ENCODE measurements at regions not wholly inside any gene's neighbourhood (a gene's known extent, or its start where the extent isn't known, plus 50 kb on each side); places are given as distances from the start of the nearest gene placed in this dataset.
"Not testable (repeated sequence)": the region's sequence is repeated elsewhere in the genome, so short reads cannot be mapped to it uniquely, and the experiment has no call there.

DNA sequence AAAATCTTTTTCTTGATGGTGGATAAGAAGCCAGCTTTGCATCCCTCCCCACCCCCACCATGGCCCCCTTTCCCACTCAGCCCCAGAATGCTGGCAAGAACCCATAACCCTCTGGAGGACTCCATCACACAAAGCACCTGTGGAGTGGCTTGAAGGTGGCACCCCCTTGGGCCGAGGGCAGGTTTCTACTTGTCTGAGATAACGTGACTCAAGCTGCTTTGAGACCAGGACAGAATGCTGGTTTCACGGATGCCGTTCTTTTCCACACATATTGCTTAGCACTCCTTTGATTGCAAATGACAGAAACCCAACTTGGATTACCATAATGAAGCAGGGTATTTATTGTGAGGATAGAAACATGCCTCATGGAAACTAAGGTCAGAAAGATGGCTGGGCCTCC, 82.2 kb downstream of the LACC1 start:
- intact Hi-C loops (cut with DNase I; ENCODE audit: low total_unique reads) (no loop called here), in situ Hi-C loops (cut with MboI; ENCODE audit: low sequenced_read_pairs in 4 of 4) (no loop called here)
- no peak overlapping the region for H3K4me3 ChIP-seq
- H3K36me3 ChIP-seq = no peaks in the 10 kb centered on the region
- DNase-seq (no peak), ATAC-seq (no peak)
- H3K4me1 ChIP-seq = no peaks in the 10 kb centered on the region
- H3K9me3 ChIP-seq = no peaks in the 10 kb centered on the region
- H3K27ac ChIP-seq = no peak overlapping the region
- no peaks in the 10 kb centered on the region for H3K27me3 ChIP-seq
- TF ChIP-seq, protein P1, sequence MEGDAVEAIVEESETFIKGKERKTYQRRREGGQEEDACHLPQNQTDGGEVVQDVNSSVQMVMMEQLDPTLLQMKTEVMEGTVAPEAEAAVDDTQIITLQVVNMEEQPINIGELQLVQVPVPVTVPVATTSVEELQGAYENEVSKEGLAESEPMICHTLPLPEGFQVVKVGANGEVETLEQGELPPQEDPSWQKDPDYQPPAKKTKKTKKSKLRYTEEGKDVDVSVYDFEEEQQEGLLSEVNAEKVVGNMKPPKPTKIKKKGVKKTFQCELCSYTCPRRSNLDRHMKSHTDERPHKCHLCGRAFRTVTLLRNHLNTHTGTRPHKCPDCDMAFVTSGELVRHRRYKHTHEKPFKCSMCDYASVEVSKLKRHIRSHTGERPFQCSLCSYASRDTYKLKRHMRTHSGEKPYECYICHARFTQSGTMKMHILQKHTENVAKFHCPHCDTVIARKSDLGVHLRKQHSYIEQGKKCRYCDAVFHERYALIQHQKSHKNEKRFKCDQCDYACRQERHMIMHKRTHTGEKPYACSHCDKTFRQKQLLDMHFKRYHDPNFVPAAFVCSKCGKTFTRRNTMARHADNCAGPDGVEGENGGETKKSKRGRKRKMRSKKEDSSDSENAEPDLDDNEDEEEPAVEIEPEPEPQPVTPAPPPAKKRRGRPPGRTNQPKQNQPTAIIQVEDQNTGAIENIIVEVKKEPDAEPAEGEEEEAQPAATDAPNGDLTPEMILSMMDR (IDR thresholded peaks at IDR 0.05 in 4 of 5, conservative IDR thresholded peaks at IDR 0.05 in 1 of 5) = no peak
- TF ChIP-seq POLR2A (IDR thresholded peaks at IDR 0.05) = no peak

DNA sequence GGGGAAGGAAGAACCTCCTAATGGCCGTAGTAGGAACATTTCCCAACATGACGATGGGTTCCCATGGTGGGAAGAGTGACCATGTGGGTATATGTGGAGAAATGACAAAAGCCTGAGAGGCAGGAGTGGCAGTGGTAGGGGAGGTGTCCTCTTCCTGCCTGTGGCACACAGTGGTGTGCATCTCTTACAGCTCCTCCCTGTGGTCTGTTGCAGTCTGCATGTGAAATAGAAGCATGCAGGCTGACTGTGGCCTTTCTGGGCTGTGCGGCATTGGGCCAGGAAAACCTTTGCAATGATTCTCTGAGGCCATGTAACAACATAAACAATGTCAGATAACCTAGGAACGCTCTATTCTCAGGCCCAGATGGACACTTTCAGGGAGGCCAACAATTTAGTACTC, 84.0 kb downstream of the LACC1 start:
- H3K27ac ChIP-seq = no peak overlapping the region
- no peaks in the 10 kb centered on the region for H3K27me3 ChIP-seq
- H3K4me1 ChIP-seq = no peaks in the 10 kb centered on the region
- H3K4me3 ChIP-seq = no peak overlapping the region
- in situ Hi-C loops (cut with MboI; ENCODE audit: low sequenced_read_pairs in 4 of 4) = no loop called here
- DNase-seq (no peak), ATAC-seq (no peak)
- TF ChIP-seq, protein P1 (IDR thresholded peaks at IDR 0.05 in 4 of 5, conservative IDR thresholded peaks at IDR 0.05 in 1 of 5) = no peak
- no peak for TF ChIP-seq POLR2A (IDR thresholded peaks at IDR 0.05)
- no peaks in the 10 kb centered on the region for H3K36me3 ChIP-seq
- intact Hi-C loops (cut with DNase I; ENCODE audit: low total_unique reads) = no loop called here
- H3K9me3 ChIP-seq = no peaks in the 10 kb centered on the region

DNA sequence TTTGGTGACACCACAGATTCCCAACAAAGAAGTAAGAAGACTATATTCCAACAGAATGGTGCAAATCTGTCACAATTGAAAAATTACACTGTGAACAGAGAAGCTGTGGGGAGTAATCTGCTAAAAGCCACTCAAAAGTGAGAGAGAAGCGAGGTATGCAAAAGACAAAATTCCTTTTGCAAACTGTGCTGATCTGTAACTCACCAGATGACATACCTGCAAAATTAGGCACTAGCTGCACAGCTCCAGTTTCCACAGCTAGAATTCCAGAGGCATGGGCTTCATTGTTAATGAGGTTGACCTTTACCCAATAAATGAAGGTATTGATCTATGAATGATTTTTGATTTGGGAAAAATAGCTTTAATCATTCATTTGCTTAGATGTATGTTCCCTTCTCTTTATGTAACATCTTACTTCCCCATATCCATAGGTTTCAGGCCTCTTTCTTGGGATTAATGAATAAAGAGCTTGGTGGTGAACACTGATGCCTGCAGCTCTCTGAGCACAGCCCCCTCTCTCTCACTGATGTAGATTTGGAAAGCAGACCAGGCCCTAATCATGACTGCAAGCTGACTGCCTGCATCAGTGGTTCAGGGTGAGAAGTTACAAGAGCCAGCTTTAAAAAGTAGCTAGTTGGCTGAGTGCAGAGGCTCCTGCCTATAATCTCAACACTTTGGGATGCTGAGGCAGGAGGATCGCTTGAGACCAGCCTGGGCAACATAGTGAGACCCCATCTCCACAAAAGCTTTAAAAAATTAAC, 85.2 kb downstream of the LACC1 start:
- Histone ChIP-seq H3K27me3 (no peaks in the 10 kb centered on the region), H3K27ac (no peak overlapping the region), H3K36me3 (no peaks in the 10 kb centered on the region), H3K4me1 (no peaks in the 10 kb centered on the region), H3K4me3 (no peak overlapping the region), H3K9me3 (no peaks in the 10 kb centered on the region)
- intact Hi-C loops (cut with DNase I; ENCODE audit: low total_unique reads) (no loop called here), in situ Hi-C loops (cut with MboI; ENCODE audit: low sequenced_read_pairs in 4 of 4) (no loop called here)
- no peak for DNase-seq
- ATAC-seq = no peak
- no peak for TF ChIP-seq POLR2A (IDR thresholded peaks at IDR 0.05)
- TF ChIP-seq, protein P1 (IDR thresholded peaks at IDR 0.05 in 4 of 5, conservative IDR thresholded peaks at IDR 0.05 in 1 of 5) = no peak

DNA sequence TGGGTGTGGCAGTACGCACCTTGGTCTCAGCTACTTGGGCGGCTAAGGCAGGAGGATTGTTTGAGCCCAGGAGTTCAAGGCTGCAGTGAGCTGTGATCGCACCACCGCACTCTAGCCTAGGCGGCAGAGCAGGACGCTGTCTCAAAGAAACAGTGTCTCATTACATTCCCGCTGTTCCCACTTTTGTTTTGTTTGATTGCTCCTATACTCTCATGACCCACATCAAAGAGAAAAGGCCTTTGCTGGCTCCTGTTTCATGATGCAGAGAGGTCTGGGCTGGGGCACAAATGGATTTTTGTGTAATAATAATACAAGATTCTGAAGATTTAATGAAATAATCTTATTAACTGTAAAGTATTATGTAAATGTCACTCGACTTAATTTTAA, 85.7 kb downstream of the LACC1 start:
- DNase-seq = no peak
- TF ChIP-seq, protein P1 (IDR thresholded peaks at IDR 0.05 in 4 of 5, conservative IDR thresholded peaks at IDR 0.05 in 1 of 5) = no peak
- TF ChIP-seq POLR2A (IDR thresholded peaks at IDR 0.05) = no peak
- no peaks in the 10 kb centered on the region for H3K9me3 ChIP-seq
- intact Hi-C loops (cut with DNase I; ENCODE audit: low total_unique reads) (no loop called here), in situ Hi-C loops (cut with MboI; ENCODE audit: low sequenced_read_pairs in 4 of 4) (no loop called here)
- no peaks in the 10 kb centered on the region for H3K27me3 ChIP-seq
- no peaks in the 10 kb centered on the region for H3K4me1 ChIP-seq
- no peak overlapping the region for H3K27ac ChIP-seq
- no peaks in the 10 kb centered on the region for H3K36me3 ChIP-seq
- H3K4me3 ChIP-seq = no peak overlapping the region
- no peak for ATAC-seq

DNA sequence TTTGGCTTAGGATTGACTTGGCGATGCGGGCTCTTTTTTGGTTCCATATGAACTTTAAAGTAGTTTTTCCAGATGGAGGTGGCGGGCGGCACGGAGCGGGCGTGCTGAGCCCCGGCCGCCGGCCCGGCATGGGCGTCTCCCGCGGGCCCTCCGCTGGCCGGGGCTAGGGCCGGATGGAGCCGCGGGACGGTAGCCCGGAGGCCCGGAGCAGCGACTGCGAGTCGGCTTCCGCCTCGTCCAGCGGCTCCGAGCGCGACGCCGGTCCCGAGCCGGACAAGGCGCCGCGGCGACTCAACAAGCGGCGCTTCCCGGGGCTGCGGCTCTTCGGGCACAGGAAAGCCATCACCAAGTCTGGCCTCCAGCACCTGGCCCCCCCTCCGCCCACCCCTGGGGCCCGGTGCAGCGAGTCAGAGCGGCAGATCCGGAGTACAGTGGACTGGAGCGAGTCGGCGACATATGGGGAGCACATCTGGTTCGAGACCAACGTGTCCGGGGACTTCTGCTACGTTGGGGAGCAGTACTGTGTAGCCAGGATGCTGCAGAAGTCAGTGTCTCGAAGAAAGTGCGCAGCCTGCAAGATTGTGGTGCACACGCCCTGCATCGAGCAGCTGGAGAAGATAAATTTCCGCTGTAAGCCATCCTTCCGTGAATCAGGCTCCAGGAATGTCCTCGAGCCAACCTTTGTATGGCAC, 88.7 kb downstream of the LACC1 start:
- H3K27ac ChIP-seq; H3K9me3 ChIP-seq; DNase-seq; H3K4me1 ChIP-seq; H3K4me3 ChIP-seq; intact Hi-C loops (cut with DNase I; ENCODE audit: low total_unique reads); in situ Hi-C loops (cut with MboI; ENCODE audit: low sequenced_read_pairs in 4 of 4); H3K27me3 ChIP-seq; H3K36me3 ChIP-seq; ATAC-seq: not testable (repeated sequence)

DNA sequence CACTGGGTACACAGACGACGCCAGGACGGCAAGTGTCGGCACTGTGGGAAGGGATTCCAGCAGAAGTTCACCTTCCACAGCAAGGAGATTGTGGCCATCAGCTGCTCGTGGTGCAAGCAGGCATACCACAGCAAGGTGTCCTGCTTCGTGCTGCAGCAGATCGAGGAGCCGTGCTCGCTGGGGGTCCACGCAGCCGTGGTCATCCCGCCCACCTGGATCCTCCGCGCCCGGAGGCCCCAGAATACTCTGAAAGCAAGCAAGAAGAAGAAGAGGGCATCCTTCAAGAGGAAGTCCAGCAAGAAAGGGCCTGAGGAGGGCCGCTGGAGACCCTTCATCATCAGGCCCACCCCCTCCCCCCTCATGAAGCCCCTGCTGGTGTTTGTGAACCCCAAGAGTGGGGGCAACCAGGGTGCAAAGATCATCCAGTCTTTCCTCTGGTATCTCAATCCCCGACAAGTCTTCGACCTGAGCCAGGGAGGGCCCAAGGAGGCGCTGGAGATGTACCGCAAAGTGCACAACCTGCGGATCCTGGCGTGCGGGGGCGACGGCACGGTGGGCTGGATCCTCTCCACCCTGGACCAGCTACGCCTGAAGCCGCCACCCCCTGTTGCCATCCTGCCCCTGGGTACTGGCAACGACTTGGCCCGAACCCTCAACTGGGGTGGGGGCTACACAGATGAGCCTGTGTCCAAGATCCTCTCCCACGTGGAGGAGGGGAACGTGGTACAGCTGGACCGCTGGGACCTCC, 89.4 kb downstream of the LACC1 start:
- ATAC-seq; in situ Hi-C loops (cut with MboI; ENCODE audit: low sequenced_read_pairs in 4 of 4); DNase-seq: not testable (repeated sequence)

DNA sequence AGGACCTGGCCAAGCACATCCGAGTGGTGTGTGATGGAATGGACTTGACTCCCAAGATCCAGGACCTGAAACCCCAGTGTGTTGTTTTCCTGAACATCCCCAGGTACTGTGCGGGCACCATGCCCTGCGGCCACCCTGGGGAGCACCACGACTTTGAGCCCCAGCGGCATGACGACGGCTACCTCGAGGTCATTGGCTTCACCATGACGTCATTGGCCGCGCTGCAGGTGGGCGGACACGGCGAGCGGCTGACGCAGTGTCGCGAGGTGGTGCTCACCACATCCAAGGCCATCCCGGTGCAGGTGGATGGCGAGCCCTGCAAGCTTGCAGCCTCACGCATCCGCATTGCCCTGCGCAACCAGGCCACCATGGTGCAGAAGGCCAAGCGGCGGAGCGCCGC, 90.2 kb downstream of the LACC1 start:
- intact Hi-C loops (cut with DNase I; ENCODE audit: low total_unique reads); ATAC-seq; H3K4me3 ChIP-seq; H3K9me3 ChIP-seq; in situ Hi-C loops (cut with MboI; ENCODE audit: low sequenced_read_pairs in 4 of 4); H3K36me3 ChIP-seq; DNase-seq; H3K27me3 ChIP-seq; H3K4me1 ChIP-seq; H3K27ac ChIP-seq: not testable (repeated sequence)

More for the DNA sequence above, 89.4 kb downstream of the LACC1 start:
- H3K9me3 ChIP-seq; H3K4me1 ChIP-seq; H3K27me3 ChIP-seq; H3K36me3 ChIP-seq; H3K27ac ChIP-seq; H3K4me3 ChIP-seq; intact Hi-C loops (cut with DNase I; ENCODE audit: low total_unique reads): not testable (repeated sequence)
